HPDE6-E6E7 (cell line): ENCODE measurements at regions not wholly inside any gene's neighbourhood (a gene's known extent, or its start where the extent isn't known, plus 50 kb on each side); places are given as distances from the start of the nearest gene placed in this dataset.

ENCODE experiments used
- DNase-seq: peaks from one replicate; pipeline ENCODE4 v3.0.0; 2011; ENCODE audit warnings: missing footprints; ENCODE audit errors: extremely low spot score

DNA sequence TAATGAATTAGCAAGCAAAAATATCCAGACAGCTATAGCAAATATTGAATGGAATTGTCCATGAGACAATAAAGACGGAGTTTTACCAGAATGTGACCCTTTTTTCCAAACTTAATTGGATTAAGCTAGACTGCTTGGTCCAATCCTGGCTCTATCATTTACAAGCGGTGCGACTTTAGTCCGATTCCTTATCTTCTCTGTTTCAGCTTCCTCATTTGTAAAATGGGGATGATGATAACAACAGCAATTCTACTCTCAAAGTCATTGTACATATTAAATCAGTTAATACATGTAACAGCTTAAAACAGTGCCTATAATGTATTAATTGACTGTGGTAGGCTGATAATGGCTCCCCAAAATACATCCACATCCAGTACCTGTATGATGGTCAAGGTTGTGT is 62.1 kb upstream of the CRBN start:
- DNase-seq, result no peak

- DNase-seq, result no peak
Observed at GRCh38 chr3:3240986-3241385, 61.5 kb upstream of the CRBN start.

DNA sequence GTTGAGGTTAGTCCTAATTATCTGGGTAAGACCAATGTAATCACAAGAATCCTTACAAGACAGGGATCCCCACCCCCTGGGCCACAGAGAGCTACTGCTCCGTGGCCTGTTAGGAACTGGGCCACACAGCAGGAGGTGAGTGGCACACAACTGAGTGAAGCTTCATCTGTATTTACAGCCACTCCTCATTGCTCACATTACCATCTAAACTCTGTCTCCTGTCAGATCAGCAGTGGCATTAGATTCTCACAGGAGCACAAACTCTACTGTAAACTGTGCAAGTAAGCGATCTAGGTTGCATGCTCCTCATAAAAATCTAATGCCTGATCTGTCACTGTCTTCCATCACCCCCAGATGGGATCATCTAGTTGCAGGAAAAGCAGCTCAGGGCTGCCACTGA is 58.5 kb upstream of the CRBN start:
- no peak for DNase-seq

DNA sequence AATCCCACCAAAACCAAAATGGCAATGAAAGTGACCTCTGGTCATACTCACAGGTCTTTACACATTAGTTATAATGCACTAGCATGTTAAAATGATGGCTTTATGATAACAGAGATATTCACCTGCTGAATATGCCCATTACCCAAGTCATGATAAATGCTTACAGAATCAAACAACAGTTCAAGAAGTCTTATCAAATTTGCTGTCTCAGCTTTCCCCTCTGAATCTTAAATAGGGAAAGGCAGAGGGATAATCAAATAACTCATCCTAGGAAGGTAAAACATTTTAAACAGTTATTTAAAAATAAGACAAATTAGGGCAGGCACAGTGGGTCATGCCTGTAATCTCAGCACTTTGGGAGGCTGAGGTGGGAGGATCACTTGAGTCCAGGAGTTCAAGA is 52.8 kb upstream of the CRBN start:
- no peak for DNase-seq
